Right hindlimb (tissue), 1 donor: ENCODE measurements at regions not wholly inside any gene's neighbourhood (a gene's known extent, or its start where the extent isn't known, plus 50 kb on each side); places are given as distances from the start of the nearest gene placed in this dataset.

Experiments used
- DNase-seq: peaks from one replicate; pipeline ENCODE4 v3.0.0-alpha.2; 2018

DNA sequence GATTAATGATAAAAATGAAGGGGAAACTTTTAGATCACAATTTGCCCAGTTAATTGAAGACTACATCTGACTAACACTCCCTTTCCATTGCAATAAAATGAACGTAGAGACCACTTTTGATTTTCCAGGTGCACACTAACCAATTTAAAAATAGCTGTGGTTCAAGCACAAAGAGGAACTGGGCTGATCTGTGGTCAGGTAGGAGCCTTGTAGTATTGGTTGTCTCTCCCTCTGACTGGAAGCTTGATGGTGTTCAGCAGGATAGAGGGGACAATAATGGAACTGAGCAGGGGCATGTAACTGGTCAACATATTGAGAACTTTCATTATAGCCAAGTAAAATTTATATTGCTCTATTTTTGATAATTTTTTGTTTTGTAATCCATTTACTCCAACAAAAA lies 886.8 kb upstream of the SEMA6A start:
- DNase-seq, result no peak

DNA sequence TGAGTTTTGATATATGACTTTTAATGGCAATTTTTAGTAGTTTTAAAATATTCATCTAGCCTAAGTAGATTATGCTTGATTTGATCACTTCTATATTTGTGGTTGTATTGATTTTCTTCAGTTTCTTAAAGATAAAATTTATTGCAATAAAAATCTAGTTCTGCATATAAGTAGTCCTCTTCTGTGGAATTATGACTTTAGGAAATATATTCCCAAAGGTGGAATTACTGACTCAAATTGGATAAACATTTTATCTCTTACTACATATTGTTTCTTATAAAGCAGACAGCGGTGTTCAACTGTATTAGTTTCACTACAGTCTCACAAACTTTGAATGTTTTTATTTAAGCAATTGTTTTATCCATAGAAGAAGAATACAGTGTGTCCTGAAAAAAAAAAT lies 883.0 kb upstream of the SEMA6A start:
- no peak for DNase-seq

DNA sequence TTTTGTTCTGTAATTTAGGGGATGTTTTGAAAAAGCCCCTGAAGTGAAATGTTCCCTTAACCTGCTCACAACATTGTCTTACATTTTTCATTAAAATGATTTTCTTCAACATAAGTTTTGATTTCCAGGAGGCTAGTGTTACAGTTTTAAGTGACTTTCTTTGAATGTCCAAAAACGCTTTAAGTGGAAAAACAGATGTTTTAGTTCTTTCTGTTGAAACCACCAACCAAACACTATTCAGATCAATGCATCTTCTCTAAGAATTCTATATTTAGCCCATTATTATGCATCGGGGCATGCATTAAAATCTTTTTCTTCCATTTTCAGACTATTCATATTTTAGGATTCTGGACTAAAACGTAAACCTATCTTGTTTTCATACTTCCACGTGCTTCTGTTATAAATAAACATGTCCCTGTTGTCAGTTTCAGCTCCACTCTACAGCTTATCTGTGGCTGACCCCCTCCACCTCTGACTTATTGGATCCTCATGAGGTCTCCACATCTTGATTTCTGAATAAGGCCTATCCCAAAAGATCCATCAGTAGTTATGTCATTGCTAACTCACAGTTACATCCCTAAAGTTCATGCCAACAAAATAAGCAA lies 882.3 kb upstream of the SEMA6A start:
- DNase-seq, result no peak

DNA sequence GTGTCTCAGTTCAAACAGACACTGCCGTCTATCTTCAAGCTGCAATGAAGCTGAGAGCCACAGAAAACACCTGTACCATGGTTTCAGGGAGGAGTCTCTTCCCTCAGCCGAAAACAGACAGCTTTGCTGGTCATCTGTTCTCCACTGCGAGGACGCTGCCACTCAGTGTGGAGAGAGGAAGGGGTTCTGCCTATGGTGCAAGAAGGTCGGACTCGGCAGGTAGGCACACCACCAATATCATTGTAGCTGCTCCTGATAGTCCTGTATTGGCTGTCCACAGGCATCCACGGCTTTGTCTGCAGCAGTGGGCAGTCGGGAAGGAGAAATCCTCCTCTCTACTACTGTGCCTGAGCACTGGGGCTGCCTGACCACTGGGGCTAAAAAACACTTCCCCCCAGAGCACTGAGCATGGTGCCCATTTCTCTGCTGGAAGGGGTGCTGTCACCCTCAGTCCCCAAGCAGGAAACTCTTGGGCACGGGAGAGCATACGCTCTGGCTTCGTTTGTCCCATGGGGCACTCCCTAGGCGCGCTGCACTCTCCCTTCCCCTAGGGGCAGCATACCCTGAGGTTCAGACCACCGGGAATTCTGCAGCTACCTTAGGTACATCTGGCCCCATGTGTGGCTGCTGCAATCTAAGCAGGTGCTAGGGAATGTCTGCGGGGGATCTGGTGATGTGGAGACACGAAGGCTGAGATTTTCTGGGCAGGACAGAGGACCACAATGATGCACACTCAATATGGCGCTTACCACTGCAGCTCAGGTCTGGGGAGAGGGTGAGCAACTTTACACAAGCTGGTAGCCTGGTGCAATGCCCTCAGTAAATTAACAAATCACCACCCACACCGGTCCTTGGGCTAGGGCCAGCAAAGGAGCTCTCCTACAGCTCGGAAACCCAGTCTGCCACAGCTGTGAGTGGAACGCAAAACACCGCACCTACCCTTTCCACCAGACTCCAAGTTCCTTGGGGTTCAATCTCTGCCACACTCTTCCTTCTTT lies 880.9 kb upstream of the SEMA6A start:
- no peak for DNase-seq

DNA sequence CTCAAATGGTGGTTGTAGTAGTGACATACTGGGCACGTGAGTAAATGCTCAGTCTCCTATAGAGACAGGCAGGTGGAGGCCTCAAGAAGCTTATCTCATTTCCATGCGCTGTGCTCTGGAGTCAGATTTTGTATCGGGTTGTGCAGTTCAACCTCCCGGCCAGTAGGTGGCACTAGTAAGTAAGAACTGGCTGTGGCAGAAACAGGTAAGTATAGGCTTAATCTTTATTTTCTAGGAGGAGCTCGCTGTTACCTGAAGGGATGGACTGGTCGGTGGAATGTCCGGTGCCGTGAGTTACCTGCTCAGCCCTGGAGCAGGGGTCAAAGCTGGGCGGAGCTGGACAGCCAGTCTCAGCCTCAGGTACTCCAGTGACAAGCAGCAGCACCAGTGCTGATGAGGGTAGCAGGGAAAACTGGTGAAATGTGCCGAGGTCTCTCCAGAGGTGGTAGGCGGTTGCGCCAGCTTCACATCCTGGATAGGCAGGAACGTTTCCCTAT lies 880.1 kb upstream of the SEMA6A start:
- DNase-seq, result no peak

DNA sequence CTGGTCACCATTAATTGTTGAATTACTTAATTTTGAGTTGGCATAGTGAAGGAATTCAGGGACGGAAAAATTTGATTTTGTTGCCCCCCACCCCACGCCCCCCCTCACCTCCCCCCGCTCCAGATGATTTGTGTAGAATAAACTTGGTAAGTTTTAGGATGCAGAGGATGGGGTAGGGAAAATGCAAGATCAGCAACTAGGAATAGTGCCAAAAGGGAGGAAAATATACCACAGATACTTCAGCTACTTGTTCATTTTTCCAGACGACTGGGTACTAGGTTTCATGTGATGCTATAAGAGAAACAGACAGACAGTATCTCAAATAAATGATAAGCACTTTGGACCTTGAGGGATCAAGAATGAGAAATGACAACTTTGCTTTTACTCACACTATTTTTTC lies 862.2 kb upstream of the SEMA6A start:
- DNase-seq, result no peak

DNA sequence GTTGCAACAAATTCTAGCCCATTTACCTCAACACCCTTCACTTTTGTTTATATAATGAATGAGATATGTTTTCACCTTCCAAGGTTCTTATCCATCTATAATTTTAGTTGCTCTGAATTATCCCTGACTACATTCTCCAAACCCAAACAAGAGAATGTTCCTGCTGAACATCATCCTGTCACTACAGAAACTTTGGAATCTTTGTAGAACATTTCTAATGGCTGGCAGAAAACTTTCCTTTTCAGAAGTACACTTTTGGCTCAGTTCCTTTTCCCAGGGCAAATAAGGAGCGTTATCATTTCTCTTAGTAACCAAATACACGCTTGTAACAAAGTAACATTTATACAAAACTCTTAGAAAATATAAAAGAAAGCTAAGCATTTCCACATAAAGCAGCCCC lies 860.6 kb upstream of the SEMA6A start:
- no peak for DNase-seq

DNA sequence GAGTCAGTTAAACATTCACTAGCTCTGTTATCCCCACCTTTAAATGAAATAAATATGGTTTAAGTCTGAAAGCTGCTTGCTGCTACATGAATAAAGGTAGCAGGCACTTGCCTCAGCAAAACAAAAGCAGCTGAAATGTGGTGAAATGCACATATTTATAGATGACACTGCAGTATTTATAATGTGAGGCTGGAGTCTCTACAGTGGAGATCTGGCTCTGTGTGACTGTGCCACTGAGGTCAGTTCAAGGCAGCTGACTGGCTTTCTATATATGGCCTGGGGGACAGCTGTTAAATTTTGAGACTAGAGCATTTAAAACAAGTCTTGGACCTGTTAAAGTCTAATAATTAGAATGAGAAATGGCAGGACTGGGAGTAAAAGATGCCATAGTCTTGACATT lies 859.6 kb upstream of the SEMA6A start:
- peak; percentile 18 for DNase-seq

DNA sequence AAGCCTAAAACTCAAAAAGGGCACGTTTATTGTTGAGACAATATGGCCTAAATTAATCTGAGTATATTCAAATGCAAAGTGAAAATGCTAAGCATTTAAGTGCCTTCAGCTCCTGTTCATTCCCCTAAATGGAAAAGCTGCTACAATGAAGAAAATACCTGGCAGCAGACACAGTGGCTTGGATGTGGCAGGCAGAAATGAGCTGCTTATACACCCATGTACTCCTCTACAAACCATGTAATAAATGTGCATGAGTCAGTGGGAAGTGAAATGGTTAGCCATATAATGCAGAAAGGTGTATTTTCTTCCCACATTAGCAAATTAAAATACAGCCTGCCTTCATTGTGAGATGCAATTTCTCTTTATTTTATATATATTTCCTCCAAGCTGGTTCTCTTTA lies 859.2 kb upstream of the SEMA6A start:
- DNase-seq, result peak; percentile 21

DNA sequence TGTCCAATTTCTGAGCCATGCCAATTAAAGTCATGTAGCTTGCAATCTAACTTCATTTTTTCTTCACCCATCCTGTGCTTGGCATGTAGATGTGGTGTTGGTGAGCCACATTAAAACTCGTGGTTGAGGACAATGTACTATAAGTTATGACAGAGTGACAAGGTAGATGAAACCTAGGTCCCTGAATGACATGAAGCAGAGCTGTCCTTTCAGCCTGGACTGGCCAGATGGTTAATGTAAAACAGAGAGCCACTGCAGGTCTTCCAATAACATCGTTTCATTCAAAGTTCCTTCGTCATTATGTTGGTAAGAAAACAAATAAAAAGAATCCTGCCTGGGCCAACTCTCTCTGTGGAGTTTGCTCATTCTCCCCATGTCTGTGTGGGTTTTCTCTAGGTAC lies 856.5 kb upstream of the SEMA6A start:
- no peak for DNase-seq

DNA sequence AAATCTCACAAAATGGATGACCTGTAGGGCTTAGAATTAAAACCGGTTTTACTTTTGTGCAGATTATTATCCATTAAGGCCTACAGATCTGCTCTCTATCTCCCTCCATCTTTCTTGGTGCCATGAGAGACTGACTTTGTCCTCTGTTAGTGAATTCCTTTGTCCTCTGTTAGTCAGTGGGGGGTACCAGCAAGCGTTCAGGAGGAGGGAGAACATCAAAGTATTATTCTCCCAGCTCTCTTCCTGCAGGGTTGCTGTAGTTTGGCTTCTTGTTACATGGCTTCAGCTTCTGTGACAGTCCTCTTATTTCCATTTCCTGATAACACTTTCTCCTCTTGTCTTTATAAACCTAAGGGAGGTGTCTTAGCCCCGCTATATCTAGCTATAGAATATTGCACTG lies 850.5 kb upstream of the SEMA6A start:
- no peak for DNase-seq

DNA sequence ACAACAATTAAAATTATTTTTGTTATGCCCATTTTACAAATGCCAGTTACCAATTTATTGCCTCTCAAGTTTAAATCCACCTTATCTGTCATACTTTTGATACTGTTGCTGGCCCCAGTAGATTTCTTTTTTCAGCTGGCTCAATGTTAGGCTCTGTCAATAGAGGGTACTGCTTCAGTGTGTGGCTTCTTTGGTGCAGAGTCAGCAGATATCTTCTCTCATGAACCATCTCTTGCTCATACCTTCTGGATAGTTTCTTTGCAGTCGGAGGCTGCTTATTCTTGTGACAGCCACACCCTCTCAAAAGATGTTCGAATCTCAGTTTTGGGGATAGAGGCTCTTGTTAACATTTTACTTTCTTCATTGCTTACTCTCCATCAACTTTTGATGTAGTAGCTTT lies 849.9 kb upstream of the SEMA6A start:
- DNase-seq, result no peak

DNA sequence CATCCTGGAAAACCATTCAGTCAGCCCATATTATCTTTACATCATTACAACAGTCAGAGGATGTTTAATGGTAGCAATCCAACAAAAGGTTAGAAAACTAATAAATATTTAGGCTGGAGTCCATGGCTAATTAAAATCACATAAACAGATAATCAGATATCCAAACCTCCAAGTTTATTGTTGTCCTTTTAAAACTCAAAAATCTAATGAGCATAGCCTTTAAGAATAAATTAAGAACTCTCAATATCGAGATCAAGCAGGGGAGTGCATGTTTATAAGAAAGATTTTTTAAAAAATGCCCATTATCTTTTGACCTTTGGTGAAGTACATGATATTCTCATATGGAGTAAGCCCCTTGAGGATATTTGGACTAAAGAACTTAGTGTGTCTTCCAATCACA lies 842.9 kb upstream of the SEMA6A start:
- DNase-seq, result no peak

DNA sequence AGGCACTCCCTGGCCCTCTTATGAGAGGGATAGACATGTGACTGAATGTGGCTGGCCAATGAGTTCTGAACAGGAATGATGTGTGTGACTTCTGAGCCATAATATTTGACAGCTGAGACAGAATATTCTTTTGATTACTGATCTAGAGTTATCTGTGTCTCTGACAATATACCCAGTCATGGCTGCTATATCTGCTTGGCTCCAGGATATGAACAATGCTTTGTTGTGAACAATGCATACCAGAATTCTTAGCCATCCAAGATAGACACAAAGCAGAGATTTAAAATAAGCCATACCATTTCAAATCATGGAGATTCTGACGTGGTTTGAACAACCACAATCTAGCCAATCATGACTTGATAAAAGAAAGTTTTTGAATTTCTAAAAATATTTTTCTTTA lies 840.3 kb upstream of the SEMA6A start:
- DNase-seq, result no peak

DNA sequence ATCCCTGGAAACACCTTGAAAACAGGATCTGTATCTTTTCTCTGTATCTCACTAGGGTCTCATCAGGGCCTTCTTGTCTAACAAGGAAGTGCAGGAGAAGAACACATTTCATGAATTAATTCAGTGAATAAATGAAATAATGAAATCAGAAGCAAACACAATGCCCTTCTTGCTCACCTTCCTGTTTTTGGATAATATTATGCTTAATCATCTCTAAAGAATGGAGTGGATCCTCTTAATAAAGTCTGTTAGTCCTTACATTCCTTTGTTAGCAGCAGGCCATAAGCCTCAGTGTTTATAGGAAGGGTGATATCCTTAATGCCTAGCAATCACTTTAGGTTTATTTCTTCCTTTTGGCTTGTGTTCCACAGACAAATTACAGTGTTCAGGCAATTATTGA lies 837.1 kb upstream of the SEMA6A start:
- DNase-seq, result no peak

DNA sequence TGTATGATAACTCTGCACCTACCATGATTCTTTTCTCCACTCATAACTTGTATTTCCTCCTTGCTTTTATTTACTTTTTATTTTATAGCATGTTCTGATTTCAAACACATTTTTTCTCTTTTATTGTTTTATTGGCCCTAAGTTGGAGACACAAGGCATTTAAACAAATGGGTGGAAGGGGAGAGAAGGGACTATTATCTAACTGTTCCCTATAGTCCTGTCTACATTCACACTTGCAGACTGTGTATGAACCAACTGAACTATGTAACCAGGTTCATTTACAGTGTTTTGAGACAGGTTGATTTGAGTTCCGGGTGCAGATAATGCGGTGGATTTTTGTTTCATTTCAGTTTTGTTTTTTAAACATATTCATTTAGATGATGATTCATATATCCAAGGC lies 830.6 kb upstream of the SEMA6A start:
- no peak for DNase-seq

DNA sequence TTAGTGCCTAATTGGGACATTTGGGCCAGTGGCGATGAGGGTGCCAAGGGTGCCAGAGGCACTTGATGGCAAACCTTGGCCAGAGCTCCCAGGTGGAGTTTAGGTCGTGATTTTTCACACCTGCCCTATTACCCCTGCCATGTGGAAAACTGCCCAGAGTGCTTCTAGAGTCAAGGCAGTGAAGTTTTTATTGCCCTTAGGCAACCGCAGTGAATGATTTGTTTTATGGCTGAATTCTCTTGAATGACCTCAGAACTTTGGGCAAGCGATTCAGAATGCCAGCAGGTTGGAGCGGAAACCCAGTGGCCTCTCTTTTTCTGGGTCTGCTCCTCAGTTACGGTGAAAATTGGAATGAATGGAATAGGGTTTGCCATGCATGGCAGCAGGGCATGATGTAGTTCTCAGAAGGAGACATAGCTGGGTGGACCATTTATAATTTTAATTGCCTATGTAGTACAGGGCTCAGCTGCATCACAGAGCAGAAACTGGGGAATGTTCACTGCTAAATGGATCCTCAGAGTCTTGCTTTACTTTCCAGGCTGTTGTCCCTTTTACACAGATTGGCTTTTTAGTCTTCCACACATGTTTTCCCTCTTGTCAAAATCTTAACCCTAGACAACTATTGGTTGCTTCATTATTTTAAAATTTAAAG lies 820.0 kb upstream of the SEMA6A start:
- DNase-seq, result no peak

DNA sequence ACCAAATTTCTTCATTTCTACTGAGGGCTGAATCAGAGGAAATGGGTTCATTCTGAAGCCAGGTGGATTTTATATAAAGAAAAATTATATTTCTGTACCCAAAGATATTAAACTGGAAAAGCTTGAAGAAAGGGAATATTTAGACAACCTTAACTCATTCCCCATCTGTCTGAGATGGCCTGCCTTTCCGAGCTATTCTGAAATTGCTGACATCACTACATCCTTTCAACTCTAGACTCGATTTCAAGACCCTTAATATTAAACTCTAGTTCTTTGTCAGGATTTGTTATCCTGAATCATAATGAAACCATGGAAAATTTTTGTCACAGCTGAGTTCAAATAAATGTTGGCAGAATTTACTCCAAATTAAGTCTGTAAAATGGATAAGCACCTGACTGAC lies 818.5 kb upstream of the SEMA6A start:
- no peak for DNase-seq

DNA sequence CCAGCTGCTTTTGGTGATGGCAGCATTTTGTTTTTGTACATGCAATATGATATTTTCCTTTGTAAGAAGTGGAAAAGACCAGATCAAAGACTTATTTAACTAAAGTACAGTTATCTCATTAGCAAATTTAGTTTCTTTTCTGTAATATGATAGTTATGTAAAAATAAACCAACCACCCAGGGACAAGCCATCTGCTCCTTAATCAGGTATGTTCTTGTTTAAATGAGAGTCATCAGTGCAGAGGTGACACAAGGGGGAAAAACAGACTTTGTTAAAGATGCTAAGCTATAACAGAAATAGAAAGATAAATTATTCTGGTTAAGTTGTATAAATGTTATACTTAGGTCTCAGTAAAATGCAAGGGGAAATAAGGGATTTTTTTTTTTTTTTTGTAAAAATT lies 805.7 kb upstream of the SEMA6A start:
- no peak for DNase-seq

DNA sequence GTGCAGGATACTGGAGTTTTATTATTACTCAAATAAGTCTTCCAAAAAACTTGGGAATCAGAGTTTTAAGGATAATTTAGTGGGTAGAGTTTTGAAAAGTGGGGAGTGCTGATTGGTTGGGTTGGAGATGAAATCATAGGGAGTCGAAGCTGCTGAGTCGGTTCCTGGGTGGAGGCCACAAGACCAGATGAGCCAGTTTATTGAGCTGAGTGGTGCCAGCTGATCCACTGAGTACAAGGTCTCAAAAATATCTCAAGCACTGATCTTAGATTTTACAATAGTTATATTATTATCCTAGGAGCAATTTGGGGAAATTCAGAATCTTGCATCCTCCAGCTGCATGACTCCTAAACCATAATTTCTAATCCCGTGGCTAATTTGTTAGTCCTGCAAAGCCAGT lies 804.9 kb upstream of the SEMA6A start:
- no peak for DNase-seq

DNA sequence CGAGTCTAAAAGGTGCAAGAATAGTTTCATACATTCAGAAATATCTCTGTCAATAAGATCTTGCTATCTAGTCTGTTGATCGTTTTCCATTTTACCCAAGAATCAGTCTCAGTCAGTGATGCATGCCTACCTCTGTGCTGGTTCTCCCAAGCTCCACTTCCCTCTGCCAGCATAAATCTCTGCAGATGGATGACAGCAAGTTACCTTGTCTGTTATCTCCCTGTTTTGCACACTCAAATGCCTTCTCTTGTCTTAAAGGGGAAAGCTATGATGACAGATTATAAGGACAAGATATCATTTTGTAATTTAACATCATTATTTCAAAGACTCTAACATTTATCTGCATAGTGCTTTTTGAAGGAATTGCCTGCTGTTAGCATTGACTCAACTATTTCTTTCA lies 802.1 kb upstream of the SEMA6A start:
- no peak for DNase-seq

DNA sequence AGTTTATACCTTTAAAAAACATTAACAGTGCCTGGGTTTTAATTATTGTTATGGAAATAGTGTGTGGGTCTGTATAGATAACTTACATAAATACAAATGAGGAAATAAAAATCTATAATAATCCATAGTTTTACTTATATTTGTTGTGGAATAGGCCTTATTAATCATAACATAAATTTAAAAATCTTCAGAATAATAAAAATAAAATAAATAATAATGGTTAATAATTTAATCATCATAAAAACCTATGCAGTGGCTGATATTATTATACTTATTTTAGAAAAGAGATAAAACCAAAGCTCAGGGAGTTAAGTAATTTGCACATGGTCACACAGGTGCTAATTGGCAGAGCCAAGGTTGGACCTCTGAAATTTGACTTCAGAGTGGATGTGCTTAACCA lies 785.3 kb upstream of the SEMA6A start:
- no peak for DNase-seq

DNA sequence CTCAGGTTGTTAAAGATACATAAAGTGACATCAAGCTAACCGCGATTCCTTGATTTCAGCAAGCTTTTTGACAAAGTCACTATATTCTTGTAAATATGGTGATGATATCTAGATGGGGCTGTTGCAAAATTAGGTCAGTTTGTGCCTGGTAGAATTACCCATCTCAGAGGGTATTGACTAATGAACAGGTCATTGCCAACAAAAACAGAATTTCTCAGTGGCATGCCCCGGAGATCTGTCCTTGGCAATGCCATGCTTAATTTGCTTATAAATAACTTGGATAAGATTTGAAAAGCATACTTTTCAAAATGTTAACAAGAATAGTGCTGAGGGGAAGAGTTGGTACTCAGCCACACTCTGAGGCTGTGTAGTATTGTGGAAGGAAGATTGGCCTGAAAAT lies 783.3 kb upstream of the SEMA6A start:
- no peak for DNase-seq

DNA sequence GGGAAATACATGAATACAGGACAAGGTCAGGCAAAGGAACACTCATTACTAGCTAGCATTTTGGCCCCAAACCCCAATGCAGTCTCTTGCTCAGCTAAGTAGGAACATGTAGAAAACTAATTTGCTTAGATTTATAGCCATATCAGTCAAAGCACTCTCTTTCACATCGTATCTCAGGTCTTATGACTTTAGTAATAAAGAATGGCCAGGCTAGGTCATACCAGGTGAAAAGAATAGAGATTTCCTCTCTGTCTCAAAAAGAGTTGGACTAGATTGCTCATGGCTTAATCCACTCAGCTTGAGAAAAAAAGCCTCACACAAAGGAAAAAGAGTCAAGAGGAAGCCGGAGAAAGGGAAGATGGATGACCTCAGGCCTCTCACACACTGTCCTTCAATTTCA lies 772.7 kb upstream of the SEMA6A start:
- no peak for DNase-seq
